LNCaP clone FGC (cell line): ENCODE measurements at regions not wholly inside any gene's neighbourhood (a gene's known extent, or its start where the extent isn't known, plus 50 kb on each side); places are given as distances from the start of the nearest gene placed in this dataset.

Experiments used
- DNase-seq: peaks from one replicate; pipeline ENCODE4 v3.0.0-alpha.2; 2011; ENCODE audit warnings: low read depth
- H3K4me3 ChIP-seq: 2 replicates; pipeline ENCODE4 v1.5.1; 2011; ENCODE audit warnings: mild to moderate bottlenecking, low read depth, low read length, control low read depth
- TF ChIP-seq, protein P1 (sequence below): IDR thresholded peaks from 2 replicates; pipeline ENCODE4 v1.5.1; 2012; ENCODE audit warnings: mild to moderate bottlenecking; ENCODE audit not compliant: control insufficient read depth, insufficient read depth; ENCODE audit errors: extremely low read depth

DNA sequence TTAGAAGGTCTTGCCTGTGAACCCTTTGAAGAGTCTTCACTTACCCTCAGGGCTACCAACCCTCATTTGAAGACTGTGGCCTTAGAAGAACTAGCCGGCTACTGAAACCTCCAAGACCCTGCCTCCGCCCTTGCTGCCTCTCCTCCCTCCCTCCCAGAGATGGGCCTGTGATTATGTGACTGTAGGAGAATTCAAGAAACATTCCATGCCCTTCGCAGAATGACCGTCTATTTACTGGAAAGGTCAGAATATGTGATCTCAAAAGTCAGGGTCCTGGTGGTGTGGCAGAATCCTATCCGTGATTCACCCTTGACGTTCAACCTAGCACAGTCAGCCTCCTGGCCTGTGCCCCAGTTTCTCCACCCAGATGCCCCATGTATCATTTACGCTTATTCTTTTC is 109.6 kb downstream of the CTNND1 start:
- TF ChIP-seq, protein P1, sequence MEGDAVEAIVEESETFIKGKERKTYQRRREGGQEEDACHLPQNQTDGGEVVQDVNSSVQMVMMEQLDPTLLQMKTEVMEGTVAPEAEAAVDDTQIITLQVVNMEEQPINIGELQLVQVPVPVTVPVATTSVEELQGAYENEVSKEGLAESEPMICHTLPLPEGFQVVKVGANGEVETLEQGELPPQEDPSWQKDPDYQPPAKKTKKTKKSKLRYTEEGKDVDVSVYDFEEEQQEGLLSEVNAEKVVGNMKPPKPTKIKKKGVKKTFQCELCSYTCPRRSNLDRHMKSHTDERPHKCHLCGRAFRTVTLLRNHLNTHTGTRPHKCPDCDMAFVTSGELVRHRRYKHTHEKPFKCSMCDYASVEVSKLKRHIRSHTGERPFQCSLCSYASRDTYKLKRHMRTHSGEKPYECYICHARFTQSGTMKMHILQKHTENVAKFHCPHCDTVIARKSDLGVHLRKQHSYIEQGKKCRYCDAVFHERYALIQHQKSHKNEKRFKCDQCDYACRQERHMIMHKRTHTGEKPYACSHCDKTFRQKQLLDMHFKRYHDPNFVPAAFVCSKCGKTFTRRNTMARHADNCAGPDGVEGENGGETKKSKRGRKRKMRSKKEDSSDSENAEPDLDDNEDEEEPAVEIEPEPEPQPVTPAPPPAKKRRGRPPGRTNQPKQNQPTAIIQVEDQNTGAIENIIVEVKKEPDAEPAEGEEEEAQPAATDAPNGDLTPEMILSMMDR: no peak
- no peak overlapping the region for H3K4me3 ChIP-seq
- no peak for DNase-seq

DNA sequence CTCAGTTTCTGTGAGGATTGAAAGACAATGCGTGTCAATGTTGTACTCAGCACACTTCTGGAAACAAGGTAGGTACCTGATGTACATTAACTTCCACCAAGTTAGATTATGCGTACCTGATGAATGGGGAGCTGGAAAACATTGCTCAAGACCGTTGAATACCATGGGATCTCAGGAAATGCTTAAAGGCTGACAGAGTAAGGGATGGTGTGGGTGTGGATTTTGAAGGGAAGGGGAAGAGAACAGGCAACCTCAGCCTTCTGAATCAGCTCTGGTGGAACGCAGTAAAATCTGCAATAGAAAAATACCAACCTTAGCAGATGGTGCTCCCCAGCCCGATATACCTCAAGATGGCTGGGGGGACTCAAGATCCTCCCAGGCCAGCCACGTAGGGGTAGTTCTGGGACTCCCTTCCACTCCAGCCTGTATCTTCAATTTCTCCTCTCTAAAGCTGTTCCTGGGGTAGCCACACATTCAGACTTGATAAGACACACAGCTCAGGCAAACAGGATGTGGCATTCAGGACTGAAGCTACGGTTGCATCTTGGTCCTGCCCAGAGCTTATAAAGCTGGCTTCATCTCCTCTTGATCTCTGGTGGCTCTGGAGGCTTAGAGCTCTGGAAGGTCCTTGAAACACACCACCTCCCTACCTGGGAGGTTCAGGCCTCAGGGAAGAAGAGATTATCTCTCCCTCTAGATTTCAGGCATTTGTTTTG is 111.8 kb downstream of the CTNND1 start:
- DNase-seq: no peak
- TF ChIP-seq, protein P1: no peak
- H3K4me3 ChIP-seq: no peak overlapping the region

DNA sequence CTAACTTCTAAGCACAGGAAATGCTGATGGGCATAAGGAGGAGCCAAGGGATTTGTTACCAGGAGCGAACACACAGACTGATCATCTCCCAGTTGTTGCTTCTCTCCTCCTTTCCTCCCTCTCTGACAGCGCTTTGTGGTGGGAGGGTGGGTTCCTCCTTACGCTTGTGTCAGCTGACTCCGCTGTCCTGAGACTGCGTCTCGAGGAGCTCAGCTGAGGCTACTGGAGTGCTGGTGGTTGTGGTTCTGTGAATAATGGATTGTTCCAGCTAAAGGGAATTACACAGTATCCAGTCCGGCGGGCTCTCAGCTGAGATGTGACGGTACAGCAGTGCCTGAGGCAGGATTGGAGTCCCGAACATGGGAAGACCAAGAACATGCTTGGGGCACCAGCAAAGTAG is 113.4 kb downstream of the CTNND1 start:
- TF ChIP-seq, protein P1: no peak
- DNase-seq: no peak
- no peak overlapping the region for H3K4me3 ChIP-seq

DNA sequence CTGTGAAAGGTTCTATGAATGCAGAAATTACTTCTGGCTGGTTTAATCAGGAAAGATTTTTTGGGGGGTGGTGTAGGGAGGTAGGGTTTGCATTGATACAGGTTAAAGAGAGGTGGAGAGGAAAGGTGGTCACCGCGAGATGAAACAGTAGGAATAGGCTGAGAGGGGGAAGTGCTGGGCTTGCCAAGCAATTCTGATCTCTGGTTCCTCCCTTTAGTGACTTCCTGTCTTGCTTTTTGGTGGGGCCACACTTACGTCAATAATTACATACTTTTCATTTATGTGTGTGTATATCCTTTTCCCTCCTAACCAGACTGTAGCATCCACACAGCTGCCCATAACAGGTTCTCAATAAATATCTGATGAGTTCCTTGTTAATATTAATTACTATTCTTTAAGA is 120.0 kb downstream of the CTNND1 start:
- TF ChIP-seq, protein P1: no peak
- no peak for DNase-seq
- no peak overlapping the region for H3K4me3 ChIP-seq

DNA sequence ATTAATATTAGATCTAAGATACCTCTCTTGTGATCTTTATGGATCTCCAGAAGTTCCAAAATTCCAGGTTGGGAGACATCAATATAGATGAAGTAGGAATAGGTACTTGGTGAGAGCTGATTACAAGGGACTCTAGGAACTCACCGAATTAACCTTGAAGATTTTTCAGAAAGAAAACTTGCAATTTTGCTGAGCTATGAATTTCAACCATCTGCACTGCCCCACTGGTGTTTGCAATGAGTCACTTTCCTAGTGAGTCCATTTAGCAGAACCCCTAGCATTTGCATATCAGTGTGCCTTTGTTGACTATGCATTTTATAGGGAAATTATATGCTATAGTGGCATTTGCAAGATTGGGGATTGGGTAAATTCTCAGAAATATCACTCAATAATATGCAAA is 122.0 kb downstream of the CTNND1 start:
- no peak for DNase-seq
- TF ChIP-seq, protein P1: no peak
- no peak overlapping the region for H3K4me3 ChIP-seq

DNA sequence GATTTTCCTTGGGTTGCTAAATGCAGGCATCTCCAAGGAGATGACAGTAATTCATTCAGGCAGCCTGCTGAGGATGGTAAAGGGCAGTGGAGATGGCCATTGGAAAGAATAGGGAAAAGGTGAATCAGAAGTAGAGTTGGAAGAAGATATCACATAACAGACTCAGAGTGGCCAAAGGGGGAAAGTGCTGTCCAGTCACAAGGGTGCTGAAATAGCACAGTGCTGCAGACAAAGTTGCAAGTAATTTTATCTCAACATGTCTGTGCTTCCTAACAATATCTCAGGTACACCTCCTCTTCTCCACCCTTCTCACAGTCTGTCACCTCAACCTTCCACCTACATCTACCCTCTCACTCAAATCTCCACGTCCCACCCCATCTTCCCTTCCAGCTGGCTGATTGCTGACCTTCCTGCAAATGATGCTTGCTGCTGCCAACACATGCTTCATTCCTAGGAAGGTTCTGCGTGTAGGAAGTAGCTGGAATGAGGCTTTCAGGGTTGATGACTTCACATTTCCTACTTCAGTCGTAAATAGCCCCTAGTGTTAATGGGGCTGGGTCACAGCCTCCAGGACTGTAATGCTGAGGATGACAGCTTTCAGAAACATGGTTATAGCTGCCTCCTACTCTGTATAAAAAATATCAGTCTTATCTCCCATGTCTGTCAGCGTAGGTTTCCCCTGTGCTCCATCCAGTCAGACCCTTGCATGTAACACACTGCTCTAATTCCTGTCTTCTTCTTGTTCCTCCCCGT is 123.9 kb downstream of the CTNND1 start:
- peak; percentile 22 for DNase-seq
- H3K4me3 ChIP-seq: no peak overlapping the region
- TF ChIP-seq, protein P1: no peak
